ENCODE measurements at regions not wholly inside any gene's neighbourhood (a gene's known extent, or its start where the extent isn't known, plus 50 kb on each side); places are given as distances from the start of the nearest gene placed in this dataset.

DNA sequence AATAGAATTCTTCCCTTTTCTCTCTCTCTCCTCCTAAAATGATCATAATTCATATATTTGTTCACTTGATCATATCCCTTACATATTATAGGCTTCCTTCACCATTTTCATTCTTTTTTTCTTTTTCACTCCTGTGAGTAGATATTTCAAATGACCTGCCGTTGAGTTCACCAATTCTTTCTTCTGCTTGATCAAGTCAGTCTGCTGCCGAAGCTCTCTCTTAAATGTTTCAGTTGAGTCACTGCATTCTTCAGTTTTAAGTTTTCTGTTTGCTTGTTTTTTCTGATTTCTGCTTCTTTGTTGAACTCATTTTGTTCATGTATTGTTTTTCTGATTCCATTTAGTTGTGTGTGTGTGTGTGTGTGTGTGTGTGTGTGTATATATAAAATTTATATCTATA is 354.3 kb downstream of the GPAT3 start:
- Histone ChIP-seq H3K36me3 (ENCODE audit: insufficient read depth) (no peaks in the 10 kb centered on the region), H3K9me2 (ENCODE audit: insufficient read depth) (0 out of 2 replicates have a peak, but pooled peaks cover 4% of the 10 kb centered on the region), H3K4me3 (no peak overlapping the region), H4K20me1 (replicated peaks; ENCODE audit: insufficient read depth) (no peaks in the 10 kb centered on the region), H3K27me3 (ENCODE audit: insufficient read depth) (no peaks in the 10 kb centered on the region), H3F3A (replicated peaks; ENCODE audit: low read depth) (no peaks in the 10 kb centered on the region), H3K79me2 (replicated peaks; ENCODE audit: insufficient read depth) (no peaks in the 10 kb centered on the region), H2AFZ (no peak overlapping the region), H3K4me2 (no peak overlapping the region), H3K27ac (ENCODE audit: low read depth) (no peak overlapping the region), H3K4me1 (ENCODE audit: insufficient read depth) (peaks cover 11% of the 10 kb centered on the region; the same call in 1 of the 2 replicates)
- H3K9me3 Mint-ChIP-seq = no peaks in the 10 kb centered on the region
- H3K36me3 Mint-ChIP-seq (ENCODE audit: low read depth) = no peaks in the 10 kb centered on the region; the same call in 2 of the 3 replicates
- ATAC-seq = no peak
- no peak for TF ChIP-seq EZH2 (IDR thresholded peaks at IDR 0.05; ENCODE audit: low read depth, unreplicated experiment)
- TF ChIP-seq JUNB (IDR thresholded peaks at IDR 0.05; ENCODE audit: unreplicated experiment) = no peak
- TF ChIP-seq NANOG (IDR thresholded peaks at IDR 0.05; ENCODE audit: borderline replicate concordance) = no peak
- peaks cover 9% of the 10 kb centered on the region for H3K4me1 Mint-ChIP-seq
- H3K4me3 Mint-ChIP-seq = no peak overlapping the region
- no peak for DNase-seq (ENCODE audit: low spot score)
- no peaks in the 10 kb centered on the region for H3K27me3 Mint-ChIP-seq (ENCODE audit: insufficient read depth, low read depth, poor library complexity)
- no peak overlapping the region for H3K27ac Mint-ChIP-seq

DNA sequence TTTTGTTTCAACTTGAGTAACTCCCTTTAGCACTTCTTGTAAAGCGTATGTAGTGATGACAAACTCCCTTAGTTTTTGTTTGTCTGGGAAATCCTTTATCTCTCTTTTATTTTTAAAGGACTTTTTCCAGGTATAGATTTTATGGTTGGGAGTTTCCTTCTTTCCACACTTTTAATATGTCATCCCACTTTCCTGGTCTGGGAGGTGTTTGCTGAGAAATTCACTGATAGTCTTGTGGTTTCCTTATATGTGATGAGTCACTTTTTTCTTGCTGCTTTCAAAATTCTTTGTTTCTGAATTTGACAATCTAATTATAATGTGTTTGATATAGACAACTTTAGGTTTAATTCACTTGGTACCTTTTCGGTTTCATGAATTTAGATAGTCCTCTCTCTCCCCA is 353.9 kb downstream of the GPAT3 start:
- Histone ChIP-seq H3K27me3 (ENCODE audit: insufficient read depth) (no peaks in the 10 kb centered on the region), H3F3A (replicated peaks; ENCODE audit: low read depth) (no peaks in the 10 kb centered on the region), H4K20me1 (replicated peaks; ENCODE audit: insufficient read depth) (no peaks in the 10 kb centered on the region), H3K36me3 (ENCODE audit: insufficient read depth) (no peaks in the 10 kb centered on the region), H3K79me2 (replicated peaks; ENCODE audit: insufficient read depth) (no peaks in the 10 kb centered on the region), H3K9me2 (ENCODE audit: insufficient read depth) (0 out of 2 replicates have a peak, but pooled peaks cover 4% of the 10 kb centered on the region), H3K4me3 (no peak overlapping the region), H3K27ac (ENCODE audit: low read depth) (no peak overlapping the region), H3K4me2 (no peak overlapping the region), H2AFZ (no peak overlapping the region), H3K4me1 (ENCODE audit: insufficient read depth) (peaks cover 11% of the 10 kb centered on the region; the same call in 1 of the 2 replicates)
- DNase-seq (ENCODE audit: low spot score) (no peak), ATAC-seq (no peak)
- Mint-ChIP-seq H3K4me1 (peaks cover 12% of the 10 kb centered on the region), H3K9me3 (no peaks in the 10 kb centered on the region), H3K27me3 (ENCODE audit: insufficient read depth, low read depth, poor library complexity) (no peaks in the 10 kb centered on the region), H3K27ac (no peak overlapping the region), H3K36me3 (ENCODE audit: low read depth) (no peaks in the 10 kb centered on the region; the same call in 2 of the 3 replicates), H3K4me3 (no peak overlapping the region)
- no peak for TF ChIP-seq JUNB (IDR thresholded peaks at IDR 0.05; ENCODE audit: unreplicated experiment)
- TF ChIP-seq STAT1 (IDR thresholded peaks at IDR 0.05; ENCODE audit: unreplicated experiment) = no peak
- TF ChIP-seq EZH2phosphoT487 (IDR thresholded peaks at IDR 0.05; ENCODE audit: unreplicated experiment) = no peak
- TF ChIP-seq ZNF331 (CRISPR knock-in tag; IDR thresholded peaks at IDR 0.05; ENCODE audit: low read depth) = no peak
- TF ChIP-seq, protein P1, sequence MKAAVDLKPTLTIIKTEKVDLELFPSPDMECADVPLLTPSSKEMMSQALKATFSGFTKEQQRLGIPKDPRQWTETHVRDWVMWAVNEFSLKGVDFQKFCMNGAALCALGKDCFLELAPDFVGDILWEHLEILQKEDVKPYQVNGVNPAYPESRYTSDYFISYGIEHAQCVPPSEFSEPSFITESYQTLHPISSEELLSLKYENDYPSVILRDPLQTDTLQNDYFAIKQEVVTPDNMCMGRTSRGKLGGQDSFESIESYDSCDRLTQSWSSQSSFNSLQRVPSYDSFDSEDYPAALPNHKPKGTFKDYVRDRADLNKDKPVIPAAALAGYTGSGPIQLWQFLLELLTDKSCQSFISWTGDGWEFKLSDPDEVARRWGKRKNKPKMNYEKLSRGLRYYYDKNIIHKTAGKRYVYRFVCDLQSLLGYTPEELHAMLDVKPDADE (IDR thresholded peaks at IDR 0.05) = no peak
- no peak for TF ChIP-seq NANOG (IDR thresholded peaks at IDR 0.05; ENCODE audit: borderline replicate concordance)
- no peak for TF ChIP-seq CREB1 (CRISPR knock-in tag; IDR thresholded peaks at IDR 0.05; ENCODE audit: low read depth)
- TF ChIP-seq, protein P2, sequence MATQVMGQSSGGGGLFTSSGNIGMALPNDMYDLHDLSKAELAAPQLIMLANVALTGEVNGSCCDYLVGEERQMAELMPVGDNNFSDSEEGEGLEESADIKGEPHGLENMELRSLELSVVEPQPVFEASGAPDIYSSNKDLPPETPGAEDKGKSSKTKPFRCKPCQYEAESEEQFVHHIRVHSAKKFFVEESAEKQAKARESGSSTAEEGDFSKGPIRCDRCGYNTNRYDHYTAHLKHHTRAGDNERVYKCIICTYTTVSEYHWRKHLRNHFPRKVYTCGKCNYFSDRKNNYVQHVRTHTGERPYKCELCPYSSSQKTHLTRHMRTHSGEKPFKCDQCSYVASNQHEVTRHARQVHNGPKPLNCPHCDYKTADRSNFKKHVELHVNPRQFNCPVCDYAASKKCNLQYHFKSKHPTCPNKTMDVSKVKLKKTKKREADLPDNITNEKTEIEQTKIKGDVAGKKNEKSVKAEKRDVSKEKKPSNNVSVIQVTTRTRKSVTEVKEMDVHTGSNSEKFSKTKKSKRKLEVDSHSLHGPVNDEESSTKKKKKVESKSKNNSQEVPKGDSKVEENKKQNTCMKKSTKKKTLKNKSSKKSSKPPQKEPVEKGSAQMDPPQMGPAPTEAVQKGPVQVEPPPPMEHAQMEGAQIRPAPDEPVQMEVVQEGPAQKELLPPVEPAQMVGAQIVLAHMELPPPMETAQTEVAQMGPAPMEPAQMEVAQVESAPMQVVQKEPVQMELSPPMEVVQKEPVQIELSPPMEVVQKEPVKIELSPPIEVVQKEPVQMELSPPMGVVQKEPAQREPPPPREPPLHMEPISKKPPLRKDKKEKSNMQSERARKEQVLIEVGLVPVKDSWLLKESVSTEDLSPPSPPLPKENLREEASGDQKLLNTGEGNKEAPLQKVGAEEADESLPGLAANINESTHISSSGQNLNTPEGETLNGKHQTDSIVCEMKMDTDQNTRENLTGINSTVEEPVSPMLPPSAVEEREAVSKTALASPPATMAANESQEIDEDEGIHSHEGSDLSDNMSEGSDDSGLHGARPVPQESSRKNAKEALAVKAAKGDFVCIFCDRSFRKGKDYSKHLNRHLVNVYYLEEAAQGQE (IDR thresholded peaks at IDR 0.05; ENCODE audit: unreplicated experiment) = no peak
- TF ChIP-seq ZNF114 (CRISPR knock-in tag; IDR thresholded peaks at IDR 0.05) = no peak
- TF ChIP-seq EZH2 (IDR thresholded peaks at IDR 0.05; ENCODE audit: low read depth, unreplicated experiment) = no peak
- TF ChIP-seq, protein P3, sequence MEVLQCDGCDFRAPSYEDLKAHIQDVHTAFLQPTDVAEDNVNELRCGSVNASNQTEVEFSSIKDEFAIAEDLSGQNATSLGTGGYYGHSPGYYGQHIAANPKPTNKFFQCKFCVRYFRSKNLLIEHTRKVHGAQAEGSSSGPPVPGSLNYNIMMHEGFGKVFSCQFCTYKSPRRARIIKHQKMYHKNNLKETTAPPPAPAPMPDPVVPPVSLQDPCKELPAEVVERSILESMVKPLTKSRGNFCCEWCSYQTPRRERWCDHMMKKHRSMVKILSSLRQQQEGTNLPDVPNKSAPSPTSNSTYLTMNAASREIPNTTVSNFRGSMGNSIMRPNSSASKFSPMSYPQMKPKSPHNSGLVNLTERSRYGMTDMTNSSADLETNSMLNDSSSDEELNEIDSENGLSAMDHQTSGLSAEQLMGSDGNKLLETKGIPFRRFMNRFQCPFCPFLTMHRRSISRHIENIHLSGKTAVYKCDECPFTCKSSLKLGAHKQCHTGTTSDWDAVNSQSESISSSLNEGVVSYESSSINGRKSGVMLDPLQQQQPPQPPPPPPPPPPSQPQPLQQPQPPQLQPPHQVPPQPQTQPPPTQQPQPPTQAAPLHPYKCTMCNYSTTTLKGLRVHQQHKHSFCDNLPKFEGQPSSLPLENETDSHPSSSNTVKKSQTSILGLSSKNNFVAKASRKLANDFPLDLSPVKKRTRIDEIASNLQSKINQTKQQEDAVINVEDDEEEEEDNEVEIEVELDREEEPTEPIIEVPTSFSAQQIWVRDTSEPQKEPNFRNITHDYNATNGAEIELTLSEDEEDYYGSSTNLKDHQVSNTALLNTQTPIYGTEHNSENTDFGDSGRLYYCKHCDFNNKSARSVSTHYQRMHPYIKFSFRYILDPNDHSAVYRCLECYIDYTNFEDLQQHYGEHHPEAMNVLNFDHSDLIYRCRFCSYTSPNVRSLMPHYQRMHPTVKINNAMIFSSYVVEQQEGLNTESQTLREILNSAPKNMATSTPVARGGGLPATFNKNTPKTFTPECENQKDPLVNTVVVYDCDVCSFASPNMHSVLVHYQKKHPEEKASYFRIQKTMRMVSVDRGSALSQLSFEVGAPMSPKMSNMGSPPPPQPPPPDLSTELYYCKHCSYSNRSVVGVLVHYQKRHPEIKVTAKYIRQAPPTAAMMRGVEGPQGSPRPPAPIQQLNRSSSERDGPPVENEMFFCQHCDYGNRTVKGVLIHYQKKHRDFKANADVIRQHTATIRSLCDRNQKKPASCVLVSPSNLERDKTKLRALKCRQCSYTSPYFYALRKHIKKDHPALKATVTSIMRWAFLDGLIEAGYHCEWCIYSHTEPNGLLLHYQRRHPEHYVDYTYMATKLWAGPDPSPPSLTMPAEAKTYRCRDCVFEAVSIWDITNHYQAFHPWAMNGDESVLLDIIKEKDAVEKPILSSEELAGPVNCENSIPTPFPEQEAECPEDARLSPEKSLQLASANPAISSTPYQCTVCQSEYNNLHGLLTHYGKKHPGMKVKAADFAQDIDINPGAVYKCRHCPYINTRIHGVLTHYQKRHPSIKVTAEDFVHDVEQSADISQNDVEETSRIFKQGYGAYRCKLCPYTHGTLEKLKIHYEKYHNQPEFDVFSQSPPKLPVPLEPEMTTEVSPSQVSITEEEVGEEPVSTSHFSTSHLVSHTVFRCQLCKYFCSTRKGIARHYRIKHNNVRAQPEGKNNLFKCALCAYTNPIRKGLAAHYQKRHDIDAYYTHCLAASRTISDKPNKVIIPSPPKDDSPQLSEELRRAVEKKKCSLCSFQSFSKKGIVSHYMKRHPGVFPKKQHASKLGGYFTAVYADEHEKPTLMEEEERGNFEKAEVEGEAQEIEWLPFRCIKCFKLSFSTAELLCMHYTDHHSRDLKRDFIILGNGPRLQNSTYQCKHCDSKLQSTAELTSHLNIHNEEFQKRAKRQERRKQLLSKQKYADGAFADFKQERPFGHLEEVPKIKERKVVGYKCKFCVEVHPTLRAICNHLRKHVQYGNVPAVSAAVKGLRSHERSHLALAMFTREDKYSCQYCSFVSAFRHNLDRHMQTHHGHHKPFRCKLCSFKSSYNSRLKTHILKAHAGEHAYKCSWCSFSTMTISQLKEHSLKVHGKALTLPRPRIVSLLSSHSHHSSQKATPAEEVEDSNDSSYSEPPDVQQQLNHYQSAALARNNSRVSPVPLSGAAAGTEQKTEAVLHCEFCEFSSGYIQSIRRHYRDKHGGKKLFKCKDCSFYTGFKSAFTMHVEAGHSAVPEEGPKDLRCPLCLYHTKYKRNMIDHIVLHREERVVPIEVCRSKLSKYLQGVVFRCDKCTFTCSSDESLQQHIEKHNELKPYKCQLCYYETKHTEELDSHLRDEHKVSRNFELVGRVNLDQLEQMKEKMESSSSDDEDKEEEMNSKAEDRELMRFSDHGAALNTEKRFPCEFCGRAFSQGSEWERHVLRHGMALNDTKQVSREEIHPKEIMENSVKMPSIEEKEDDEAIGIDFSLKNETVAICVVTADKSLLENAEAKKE (CRISPR knock-in tag; IDR thresholded peaks at IDR 0.05) = no peak
- TF ChIP-seq POLR2AphosphoS5 (IDR thresholded peaks at IDR 0.05; ENCODE audit: low read depth) = no peak

All from GM23338 (cell line).